ENCODE measurements at regions not wholly inside any gene's neighbourhood (a gene's known extent, or its start where the extent isn't known, plus 50 kb on each side); places are given as distances from the start of the nearest gene placed in this dataset.

GRCh38 chr11:116173941-116174911 lies 598.6 kb downstream of the BUD13 start:
- no peaks in the 10 kb centered on the region for H3K4me1 ChIP-seq (ENCODE audit: insufficient read depth, low read length, severe bottlenecking)
- H3K36me3 ChIP-seq (ENCODE audit: insufficient read depth, low read length): no peaks in the 10 kb centered on the region
- H3K27ac ChIP-seq (ENCODE audit: low read depth, low read length, poor library complexity, severe bottlenecking): no peak overlapping the region

GRCh38 chr11:116173506-116173905 lies 599.3 kb downstream of the BUD13 start:
- H3F3A ChIP-seq (ENCODE audit: insufficient read depth, low read length): no peaks in the 10 kb centered on the region
- no peaks in the 10 kb centered on the region for H3K36me3 ChIP-seq (ENCODE audit: insufficient read depth, low read length)
- no peak overlapping the region for H2AFZ ChIP-seq (ENCODE audit: low read length)
- TF ChIP-seq, protein P1, sequence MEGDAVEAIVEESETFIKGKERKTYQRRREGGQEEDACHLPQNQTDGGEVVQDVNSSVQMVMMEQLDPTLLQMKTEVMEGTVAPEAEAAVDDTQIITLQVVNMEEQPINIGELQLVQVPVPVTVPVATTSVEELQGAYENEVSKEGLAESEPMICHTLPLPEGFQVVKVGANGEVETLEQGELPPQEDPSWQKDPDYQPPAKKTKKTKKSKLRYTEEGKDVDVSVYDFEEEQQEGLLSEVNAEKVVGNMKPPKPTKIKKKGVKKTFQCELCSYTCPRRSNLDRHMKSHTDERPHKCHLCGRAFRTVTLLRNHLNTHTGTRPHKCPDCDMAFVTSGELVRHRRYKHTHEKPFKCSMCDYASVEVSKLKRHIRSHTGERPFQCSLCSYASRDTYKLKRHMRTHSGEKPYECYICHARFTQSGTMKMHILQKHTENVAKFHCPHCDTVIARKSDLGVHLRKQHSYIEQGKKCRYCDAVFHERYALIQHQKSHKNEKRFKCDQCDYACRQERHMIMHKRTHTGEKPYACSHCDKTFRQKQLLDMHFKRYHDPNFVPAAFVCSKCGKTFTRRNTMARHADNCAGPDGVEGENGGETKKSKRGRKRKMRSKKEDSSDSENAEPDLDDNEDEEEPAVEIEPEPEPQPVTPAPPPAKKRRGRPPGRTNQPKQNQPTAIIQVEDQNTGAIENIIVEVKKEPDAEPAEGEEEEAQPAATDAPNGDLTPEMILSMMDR (IDR thresholded peaks at IDR 0.05; ENCODE audit: low read length): no peak
- TF ChIP-seq EZH2 (IDR thresholded peaks at IDR 0.05; ENCODE audit: borderline replicate concordance, low read length): no peak
- H3K4me3 ChIP-seq (ENCODE audit: low read depth, low read length, poor library complexity, severe bottlenecking): no peak overlapping the region
- no peaks in the 10 kb centered on the region for H3K27me3 ChIP-seq (ENCODE audit: insufficient read depth, low read length)
- no peaks in the 10 kb centered on the region for H3K4me1 ChIP-seq (ENCODE audit: insufficient read depth, low read length, severe bottlenecking)
- H3K9ac ChIP-seq (ENCODE audit: low read length): no peak overlapping the region
- no peaks in the 10 kb centered on the region for H4K20me1 ChIP-seq (ENCODE audit: insufficient read depth, low read length)
- no peak overlapping the region for H3K27ac ChIP-seq (ENCODE audit: low read depth, low read length, poor library complexity, severe bottlenecking)
- no peaks in the 10 kb centered on the region for H3K79me2 ChIP-seq (ENCODE audit: insufficient read depth, low read length)
- H3K9me2 ChIP-seq (ENCODE audit: low read depth, low read length): no peaks in the 10 kb centered on the region
- H3K4me2 ChIP-seq (ENCODE audit: low read length): no peak overlapping the region
- no peaks in the 10 kb centered on the region for H3K9me3 ChIP-seq (ENCODE audit: low read length)

More at GRCh38 chr11:116173941-116174911, 598.6 kb downstream of the BUD13 start:
- Histone ChIP-seq H3K4me3 (ENCODE audit: low read depth, low read length, poor library complexity, severe bottlenecking) (no peak overlapping the region), H3K9ac (ENCODE audit: low read length) (no peak overlapping the region), H2AFZ (ENCODE audit: low read length) (no peak overlapping the region), H3F3A (ENCODE audit: insufficient read depth, low read length) (no peaks in the 10 kb centered on the region), H3K27me3 (ENCODE audit: insufficient read depth, low read length) (no peaks in the 10 kb centered on the region), H4K20me1 (ENCODE audit: insufficient read depth, low read length) (no peaks in the 10 kb centered on the region), H3K79me2 (ENCODE audit: insufficient read depth, low read length) (no peaks in the 10 kb centered on the region), H3K9me3 (ENCODE audit: low read length) (no peaks in the 10 kb centered on the region), H3K4me2 (ENCODE audit: low read length) (no peak overlapping the region), H3K9me2 (ENCODE audit: low read depth, low read length) (no peaks in the 10 kb centered on the region)
- TF ChIP-seq, protein P1 (IDR thresholded peaks at IDR 0.05; ENCODE audit: low read length): no peak
- TF ChIP-seq EZH2 (IDR thresholded peaks at IDR 0.05; ENCODE audit: borderline replicate concordance, low read length): no peak

GRCh38 chr11:116172851-116173250 lies 599.9 kb downstream of the BUD13 start:
- Histone ChIP-seq H3K9me2 (ENCODE audit: low read depth, low read length) (no peaks in the 10 kb centered on the region), H3K27me3 (ENCODE audit: insufficient read depth, low read length) (no peaks in the 10 kb centered on the region), H3K4me2 (ENCODE audit: low read length) (no peak overlapping the region), H3K4me1 (ENCODE audit: insufficient read depth, low read length, severe bottlenecking) (no peaks in the 10 kb centered on the region), H3K9ac (ENCODE audit: low read length) (no peak overlapping the region), H2AFZ (ENCODE audit: low read length) (no peak overlapping the region), H3F3A (ENCODE audit: insufficient read depth, low read length) (no peaks in the 10 kb centered on the region), H3K9me3 (ENCODE audit: low read length) (no peaks in the 10 kb centered on the region), H3K36me3 (ENCODE audit: insufficient read depth, low read length) (no peaks in the 10 kb centered on the region), H3K79me2 (ENCODE audit: insufficient read depth, low read length) (no peaks in the 10 kb centered on the region), H4K20me1 (ENCODE audit: insufficient read depth, low read length) (no peaks in the 10 kb centered on the region), H3K4me3 (ENCODE audit: low read depth, low read length, poor library complexity, severe bottlenecking) (no peak overlapping the region), H3K27ac (ENCODE audit: low read depth, low read length, poor library complexity, severe bottlenecking) (no peak overlapping the region)
- TF ChIP-seq EZH2 (IDR thresholded peaks at IDR 0.05; ENCODE audit: borderline replicate concordance, low read length): no peak
- TF ChIP-seq, protein P1 (IDR thresholded peaks at IDR 0.05; ENCODE audit: low read length): no peak

Data from OCI-LY1 (cell line).